Putamen (tissue), 1 donor: ENCODE measurements at regions not wholly inside any gene's neighbourhood (a gene's known extent, or its start where the extent isn't known, plus 50 kb on each side); places are given as distances from the start of the nearest gene placed in this dataset.

Source experiments
- DNase-seq: peaks from one replicate; pipeline ENCODE4 v3.0.0-alpha.2; 2016; ENCODE audit warnings: low spot score

- no peak for DNase-seq
Measured at GRCh38 chr13:40456397-40456953, 210.0 kb downstream of the FOXO1 start.

DNA sequence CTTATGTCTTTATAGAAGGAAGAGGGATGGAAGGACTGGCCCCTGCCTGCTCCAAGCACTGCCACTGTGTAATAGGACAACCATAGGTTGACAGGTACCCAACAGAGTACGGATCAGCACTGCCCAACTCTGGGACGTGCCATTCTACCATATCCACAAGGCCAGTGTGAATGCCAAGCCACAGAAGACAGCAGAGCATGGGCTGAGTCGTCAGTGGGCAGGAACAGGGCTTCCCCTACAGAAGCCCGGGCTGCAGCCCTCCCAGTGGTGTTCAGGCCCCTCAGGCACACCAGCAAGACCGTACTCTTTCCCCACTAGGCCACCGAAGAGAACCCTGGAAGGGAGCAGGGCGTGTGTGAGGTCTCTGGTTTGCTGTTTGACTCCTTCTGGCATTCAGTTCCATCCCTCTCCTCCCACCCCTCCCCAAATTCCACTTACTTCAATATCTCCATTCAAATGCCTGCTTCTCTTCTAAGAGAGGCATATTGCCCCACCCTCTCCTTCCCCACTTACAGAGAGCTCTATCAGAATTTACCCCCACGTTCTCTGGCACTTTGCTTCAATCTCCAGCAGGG lies 209.4 kb downstream of the FOXO1 start:
- no peak for DNase-seq

- no peak for DNase-seq
Measured at GRCh38 chr13:40457929-40458719, 208.3 kb downstream of the FOXO1 start.

GRCh38 chr13:40458720-40458990 lies 207.8 kb downstream of the FOXO1 start:
- DNase-seq, result no peak

GRCh38 chr13:40460116-40460515 lies 206.3 kb downstream of the FOXO1 start:
- no peak for DNase-seq

- DNase-seq, result no peak
Measured at GRCh38 chr13:40464337-40465014, 202.0 kb downstream of the FOXO1 start.

- no peak for DNase-seq
Measured at GRCh38 chr13:40465015-40465390, 201.4 kb downstream of the FOXO1 start.

- no peak for DNase-seq
Measured at GRCh38 chr13:40466272-40466671, 200.2 kb downstream of the FOXO1 start.

- no peak for DNase-seq
Measured at GRCh38 chr13:40468227-40468838, 198.1 kb downstream of the FOXO1 start.

DNA sequence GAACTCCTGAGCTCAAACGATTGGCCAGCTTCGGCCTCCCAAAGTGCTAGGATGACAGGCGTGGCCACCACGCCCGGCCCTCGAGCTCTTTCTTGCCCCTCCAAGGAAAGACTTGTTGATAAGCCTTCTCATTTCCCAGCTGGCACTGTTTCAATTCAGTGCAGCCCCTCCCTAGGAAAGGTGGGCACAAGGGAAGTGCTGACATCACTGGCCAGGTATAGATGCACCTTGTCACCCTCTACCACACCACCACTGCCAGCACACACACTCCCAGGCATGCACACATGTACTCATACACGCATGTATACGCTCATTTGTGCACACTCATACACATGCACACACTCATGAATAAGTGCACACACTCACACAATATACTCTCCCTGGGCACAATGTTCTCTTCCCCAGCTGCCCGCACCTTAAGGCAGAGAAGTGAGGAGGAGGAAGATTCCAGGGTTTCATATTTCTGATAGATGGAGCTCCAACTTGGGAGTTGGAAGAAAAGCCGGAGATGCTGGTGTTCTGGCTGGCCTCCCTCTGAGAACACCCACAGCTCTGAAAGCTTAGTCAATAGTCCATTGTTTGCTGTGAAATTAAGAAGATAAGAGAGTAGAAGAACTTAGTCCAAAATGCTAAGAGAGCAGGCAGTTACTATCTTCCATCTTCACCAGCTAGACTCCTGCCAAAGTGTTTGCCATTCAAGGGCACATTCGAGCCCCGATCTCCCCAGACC lies 196.7 kb downstream of the FOXO1 start:
- DNase-seq, result no peak

- no peak for DNase-seq
Measured at GRCh38 chr13:40470660-40471059, 195.8 kb downstream of the FOXO1 start.

GRCh38 chr13:40471076-40471475 lies 195.4 kb downstream of the FOXO1 start:
- no peak for DNase-seq

- no peak for DNase-seq
Measured at GRCh38 chr13:40471911-40472310, 194.5 kb downstream of the FOXO1 start.

GRCh38 chr13:40472427-40473220 lies 193.8 kb downstream of the FOXO1 start:
- no peak for DNase-seq

GRCh38 chr13:40475617-40476016 lies 190.8 kb downstream of the FOXO1 start:
- no peak for DNase-seq

- DNase-seq, result no peak
Measured at GRCh38 chr13:40476175-40476958, 190.1 kb downstream of the FOXO1 start.

DNA sequence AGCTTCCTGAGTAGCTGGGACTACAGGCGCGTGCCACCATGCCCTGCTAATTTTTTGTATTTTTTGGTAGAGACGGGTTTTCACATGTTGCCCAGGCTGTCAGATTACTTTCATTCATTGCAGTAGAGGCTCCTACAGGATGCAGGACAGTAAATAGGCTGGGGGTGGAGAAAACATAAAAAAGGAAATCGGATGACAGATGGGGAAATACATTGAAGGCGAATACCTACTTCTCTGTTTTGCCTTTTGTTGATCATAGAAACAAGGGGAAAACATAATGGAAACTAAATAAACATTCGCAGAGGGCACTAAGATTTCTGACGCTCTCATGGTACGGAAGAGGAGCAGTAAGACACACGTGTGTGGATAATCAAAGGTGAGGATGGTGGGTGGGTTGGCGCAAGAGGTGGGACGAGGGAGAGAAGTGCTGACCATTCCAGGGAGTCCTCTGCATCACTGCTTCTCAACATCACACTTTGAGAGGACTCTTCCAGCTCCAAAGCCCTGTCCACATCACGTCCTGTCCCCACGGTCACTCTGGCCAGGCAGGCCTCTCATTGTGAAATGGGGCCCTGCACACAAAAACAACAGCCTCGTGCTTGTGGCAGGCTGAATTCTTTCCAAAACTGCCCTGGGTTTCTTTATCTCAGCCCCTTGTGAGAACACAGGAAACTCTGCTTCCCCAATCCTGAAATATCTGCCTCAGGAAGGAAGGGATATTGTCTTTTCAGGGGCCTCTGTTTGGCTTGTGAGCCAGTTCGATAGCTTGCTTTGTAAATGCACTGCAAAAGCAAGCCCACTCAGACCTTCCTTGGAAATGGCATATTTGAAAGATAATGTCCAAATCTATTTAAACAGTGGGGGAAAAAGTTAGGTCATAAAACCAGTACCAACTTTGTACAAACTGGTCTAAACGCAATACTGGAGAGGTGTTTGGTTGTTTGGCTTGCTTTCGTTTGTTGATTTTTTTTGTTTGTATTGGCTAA lies 188.5 kb downstream of the FOXO1 start:
- DNase-seq, result peak; percentile 11

GRCh38 chr13:40478775-40479174 lies 187.7 kb downstream of the FOXO1 start:
- DNase-seq, result no peak

DNA sequence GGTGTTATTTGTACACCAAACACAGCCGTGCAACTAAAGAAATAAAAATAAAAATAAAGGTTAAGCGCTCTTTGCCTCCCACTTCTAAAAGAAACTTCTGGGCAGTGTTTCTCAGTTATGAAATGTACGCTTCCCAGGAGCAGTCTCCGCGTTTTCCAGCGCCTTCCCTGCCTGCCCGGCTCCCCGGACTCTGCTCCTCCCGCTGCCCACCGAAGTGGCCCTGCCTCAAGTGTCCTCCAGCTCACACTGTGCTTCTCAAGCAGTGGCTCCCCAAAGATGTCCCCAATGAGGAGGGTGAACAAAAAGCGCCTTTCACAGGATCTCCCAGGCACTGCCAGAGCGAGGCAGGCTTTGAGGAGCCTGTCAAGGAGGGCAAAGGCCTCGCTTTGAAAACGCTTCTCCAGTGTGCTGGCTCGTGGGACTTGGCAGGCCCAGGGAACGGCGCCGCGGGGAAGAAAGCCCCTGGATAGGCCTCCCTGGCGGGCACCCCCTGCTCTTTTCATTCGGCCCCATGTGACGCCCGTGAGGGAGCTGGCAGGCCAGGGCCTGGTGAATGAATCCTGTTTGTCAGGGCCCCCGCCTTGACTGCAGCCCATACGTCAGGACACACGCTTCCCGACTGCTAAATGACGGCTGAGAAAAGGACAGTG lies 187.1 kb downstream of the FOXO1 start:
- DNase-seq, result peak; percentile 87
